ENCODE measurements at regions not wholly inside any gene's neighbourhood (a gene's known extent, or its start where the extent isn't known, plus 50 kb on each side); places are given as distances from the start of the nearest gene placed in this dataset.

DNA sequence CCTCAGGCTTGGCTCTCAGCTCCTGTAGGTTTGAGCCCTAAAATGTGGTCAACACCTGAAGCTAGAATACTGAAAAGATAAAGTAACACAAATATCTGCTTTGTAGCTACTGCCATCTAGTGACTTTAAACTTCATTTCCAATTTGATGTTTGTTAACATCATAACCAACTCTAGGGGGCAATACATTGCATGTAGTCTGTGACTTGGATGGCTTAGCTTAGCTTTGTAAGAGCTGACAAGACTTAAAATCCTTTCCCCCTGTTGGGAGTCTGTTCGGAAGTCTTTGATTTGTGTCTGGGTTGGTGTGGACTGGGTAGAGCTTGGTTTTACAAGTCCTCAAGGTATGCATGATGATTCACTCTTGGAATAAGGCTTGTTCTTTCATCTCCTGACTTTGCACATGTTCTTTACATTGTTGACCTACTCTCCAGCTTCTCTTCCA is 51.7 kb downstream of the SCN11A start:
- no peak overlapping the region for H3K27ac ChIP-seq (ENCODE audit: insufficient read depth in 1 of 2, low read depth in 1 of 2, low read length in 2 of 2, poor library complexity in 1 of 2, severe bottlenecking in 2 of 2)
- H3K9me3 ChIP-seq (ENCODE audit: control extremely low read depth in 1 of 5, control insufficient read depth in 4 of 5, insufficient read depth in 2 of 5, low read depth in 1 of 5, low read length in 4 of 5): no peaks in the 10 kb centered on the region
- ChIA-PET POLR2A (no interaction called here), CTCF (interaction anchor here (0.7 to 3.3 kb wide), 31 partner anchors 9 to 483 kb away, joined by 3 to 32 read pairs (median 3); no protein-coding TSS in a partner anchor)
- DNase-seq: peak; percentile 53 to 75 (median 74)
- 80% methylated on average over 1 of the region's 1 CpG for WGBS (ENCODE audit: insufficient coverage)
- no peaks in the 10 kb centered on the region for H3K4me1 ChIP-seq (ENCODE audit: control extremely low read depth in 1 of 4, control insufficient read depth in 4 of 4, insufficient read depth in 4 of 4, low read length in 3 of 4)
- no peaks in the 10 kb centered on the region for H3K27me3 ChIP-seq (replicated peaks in 2 of 5; ENCODE audit: control insufficient read depth in 4 of 5, insufficient read depth in 5 of 5, low read length in 4 of 5)
- no peak overlapping the region for H3K4me3 ChIP-seq (ENCODE audit: control insufficient read depth in 1 of 7, extremely low read depth in 1 of 7, insufficient read depth in 4 of 7, low read depth in 2 of 7, low read length in 6 of 7)
- H3K36me3 ChIP-seq (ENCODE audit: control insufficient read depth in 4 of 4, insufficient read depth in 4 of 4, low read length in 3 of 4): no peaks in the 10 kb centered on the region

- Histone ChIP-seq H3K4me1 (ENCODE audit: control extremely low read depth in 1 of 4, control insufficient read depth in 4 of 4, insufficient read depth in 4 of 4, low read length in 3 of 4) (no peaks in the 10 kb centered on the region), H3K9me3 (ENCODE audit: control extremely low read depth in 1 of 5, control insufficient read depth in 4 of 5, insufficient read depth in 2 of 5, low read depth in 1 of 5, low read length in 4 of 5) (no peaks in the 10 kb centered on the region), H3K36me3 (ENCODE audit: control insufficient read depth in 4 of 4, insufficient read depth in 4 of 4, low read length in 3 of 4) (no peaks in the 10 kb centered on the region), H3K27me3 (replicated peaks in 2 of 5; ENCODE audit: control insufficient read depth in 4 of 5, insufficient read depth in 5 of 5, low read length in 4 of 5) (peaks cover 0 to 3% (median 0%) of the 10 kb centered on the region in 5 experiments), H3K27ac (ENCODE audit: insufficient read depth in 1 of 2, low read depth in 1 of 2, low read length in 2 of 2, poor library complexity in 1 of 2, severe bottlenecking in 2 of 2) (no peak overlapping the region), H3K4me3 (ENCODE audit: control insufficient read depth in 1 of 7, extremely low read depth in 1 of 7, insufficient read depth in 4 of 7, low read depth in 2 of 7, low read length in 6 of 7) (no peak overlapping the region)
- no peak for DNase-seq
- WGBS (ENCODE audit: insufficient coverage): 100% methylated on average over 2 of the region's 3 CpGs
- POLR2A ChIA-PET: no interaction called here
- CTCF ChIA-PET: interaction anchor here (1.0 to 1.4 kb wide), 3 partner anchors 9 to 351 kb away, joined by 4 to 5 read pairs (median 4); no protein-coding TSS in a partner anchor
Observed at GRCh38 chr3:38998086-38998485, 53.7 kb downstream of the SCN11A start.

- Histone ChIP-seq H3K4me1 (ENCODE audit: control extremely low read depth in 1 of 4, control insufficient read depth in 4 of 4, insufficient read depth in 4 of 4, low read length in 3 of 4) (no peaks in the 10 kb centered on the region), H3K9me3 (ENCODE audit: control extremely low read depth in 1 of 5, control insufficient read depth in 4 of 5, insufficient read depth in 2 of 5, low read depth in 1 of 5, low read length in 4 of 5) (no peaks in the 10 kb centered on the region), H3K27ac (ENCODE audit: insufficient read depth in 1 of 2, low read depth in 1 of 2, low read length in 2 of 2, poor library complexity in 1 of 2, severe bottlenecking in 2 of 2) (no peak overlapping the region), H3K4me3 (ENCODE audit: control insufficient read depth in 1 of 7, extremely low read depth in 1 of 7, insufficient read depth in 4 of 7, low read depth in 2 of 7, low read length in 6 of 7) (no peak overlapping the region), H3K36me3 (ENCODE audit: control insufficient read depth in 4 of 4, insufficient read depth in 4 of 4, low read length in 3 of 4) (no peaks in the 10 kb centered on the region), H3K27me3 (replicated peaks in 2 of 5; ENCODE audit: control insufficient read depth in 4 of 5, insufficient read depth in 5 of 5, low read length in 4 of 5) (peaks cover 0 to 3% (median 0%) of the 10 kb centered on the region in 5 experiments)
- WGBS (ENCODE audit: insufficient coverage): 100% methylated on average over 1 of the region's 1 CpG
- POLR2A ChIA-PET: no interaction called here
- DNase-seq: no peak
- CTCF ChIA-PET: no interaction called here
Observed at GRCh38 chr3:38996193-38996592, 55.6 kb downstream of the SCN11A start.

DNA sequence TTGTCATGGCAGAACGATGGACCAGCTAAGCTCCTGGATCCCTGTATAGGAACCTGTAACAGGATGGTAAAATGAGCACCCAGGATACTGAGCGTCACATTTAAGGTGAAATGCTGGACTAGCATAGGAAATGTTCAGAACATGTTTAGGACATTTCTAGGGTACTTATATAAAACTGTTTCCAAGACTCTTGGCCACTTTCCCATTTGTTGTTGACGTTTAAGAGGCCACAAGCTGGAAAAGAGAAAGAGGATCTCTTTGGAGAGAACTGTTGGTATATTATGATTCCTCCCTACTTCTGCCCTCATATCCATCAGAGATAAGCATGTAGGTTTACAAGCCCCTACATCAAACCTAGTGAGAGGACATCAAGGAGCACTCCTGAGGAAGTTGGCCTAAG is 57.5 kb downstream of the SCN11A start:
- ChIA-PET CTCF (no interaction called here), POLR2A (no interaction called here)
- Histone ChIP-seq H3K27ac (ENCODE audit: insufficient read depth in 1 of 2, low read depth in 1 of 2, low read length in 2 of 2, poor library complexity in 1 of 2, severe bottlenecking in 2 of 2) (no peak overlapping the region), H3K27me3 (replicated peaks in 2 of 5; ENCODE audit: control insufficient read depth in 4 of 5, insufficient read depth in 5 of 5, low read length in 4 of 5) (peaks cover 0 to 3% (median 0%) of the 10 kb centered on the region in 5 experiments), H3K36me3 (ENCODE audit: control insufficient read depth in 4 of 4, insufficient read depth in 4 of 4, low read length in 3 of 4) (no peaks in the 10 kb centered on the region), H3K9me3 (ENCODE audit: control extremely low read depth in 1 of 5, control insufficient read depth in 4 of 5, insufficient read depth in 2 of 5, low read depth in 1 of 5, low read length in 4 of 5) (no peaks in the 10 kb centered on the region), H3K4me1 (ENCODE audit: control extremely low read depth in 1 of 4, control insufficient read depth in 4 of 4, insufficient read depth in 4 of 4, low read length in 3 of 4) (no peaks in the 10 kb centered on the region), H3K4me3 (ENCODE audit: control insufficient read depth in 1 of 7, extremely low read depth in 1 of 7, insufficient read depth in 4 of 7, low read depth in 2 of 7, low read length in 6 of 7) (no peak overlapping the region)
- WGBS (ENCODE audit: insufficient coverage): 100% methylated on average over 2 of the region's 3 CpGs
- no peak for DNase-seq

- Histone ChIP-seq H3K4me3 (ENCODE audit: control insufficient read depth in 1 of 7, extremely low read depth in 1 of 7, insufficient read depth in 4 of 7, low read depth in 2 of 7, low read length in 6 of 7) (no peak overlapping the region), H3K4me1 (ENCODE audit: control extremely low read depth in 1 of 4, control insufficient read depth in 4 of 4, insufficient read depth in 4 of 4, low read length in 3 of 4) (no peaks in the 10 kb centered on the region), H3K36me3 (ENCODE audit: control insufficient read depth in 4 of 4, insufficient read depth in 4 of 4, low read length in 3 of 4) (no peaks in the 10 kb centered on the region), H3K27ac (ENCODE audit: insufficient read depth in 1 of 2, low read depth in 1 of 2, low read length in 2 of 2, poor library complexity in 1 of 2, severe bottlenecking in 2 of 2) (no peak overlapping the region), H3K9me3 (ENCODE audit: control extremely low read depth in 1 of 5, control insufficient read depth in 4 of 5, insufficient read depth in 2 of 5, low read depth in 1 of 5, low read length in 4 of 5) (no peaks in the 10 kb centered on the region), H3K27me3 (replicated peaks in 2 of 5; ENCODE audit: control insufficient read depth in 4 of 5, insufficient read depth in 5 of 5, low read length in 4 of 5) (peaks cover 0 to 7% (median 0%) of the 10 kb centered on the region in 5 experiments)
- WGBS (ENCODE audit: insufficient coverage): 100% methylated on average over 2 of the region's 4 CpGs
- no peak for DNase-seq
- CTCF ChIA-PET: interaction anchor here (0.6 to 2.2 kb wide), 5 partner anchors 12 to 471 kb away, joined by 3 to 8 read pairs (median 3); no protein-coding TSS in a partner anchor
- POLR2A ChIA-PET: no interaction called here
Observed at GRCh38 chr3:38992117-38992760, 59.5 kb downstream of the SCN11A start.

GRCh38 chr3:38990621-38991020 is 61.1 kb downstream of the SCN11A start:
- ChIA-PET POLR2A (no interaction called here), CTCF (interaction anchor here (1.2 kb wide), 1 partner anchor 9 kb away, joined by 3 read pairs; no protein-coding TSS in a partner anchor)
- Histone ChIP-seq H3K9me3 (ENCODE audit: control extremely low read depth in 1 of 5, control insufficient read depth in 4 of 5, insufficient read depth in 2 of 5, low read depth in 1 of 5, low read length in 4 of 5) (no peaks in the 10 kb centered on the region), H3K27me3 (replicated peaks in 2 of 5; ENCODE audit: control insufficient read depth in 4 of 5, insufficient read depth in 5 of 5, low read length in 4 of 5) (peaks cover 0 to 7% (median 0%) of the 10 kb centered on the region in 5 experiments), H3K36me3 (ENCODE audit: control insufficient read depth in 4 of 4, insufficient read depth in 4 of 4, low read length in 3 of 4) (no peaks in the 10 kb centered on the region), H3K4me3 (ENCODE audit: control insufficient read depth in 1 of 7, extremely low read depth in 1 of 7, insufficient read depth in 4 of 7, low read depth in 2 of 7, low read length in 6 of 7) (no peak overlapping the region), H3K4me1 (ENCODE audit: control extremely low read depth in 1 of 4, control insufficient read depth in 4 of 4, insufficient read depth in 4 of 4, low read length in 3 of 4) (no peaks in the 10 kb centered on the region), H3K27ac (ENCODE audit: insufficient read depth in 1 of 2, low read depth in 1 of 2, low read length in 2 of 2, poor library complexity in 1 of 2, severe bottlenecking in 2 of 2) (no peak overlapping the region)
- WGBS (ENCODE audit: insufficient coverage): 100% methylated on average over 1 of the region's 3 CpGs
- no peak for DNase-seq

- Histone ChIP-seq H3K9me3 (ENCODE audit: control extremely low read depth in 1 of 5, control insufficient read depth in 4 of 5, insufficient read depth in 2 of 5, low read depth in 1 of 5, low read length in 4 of 5) (no peaks in the 10 kb centered on the region), H3K36me3 (ENCODE audit: control insufficient read depth in 4 of 4, insufficient read depth in 4 of 4, low read length in 3 of 4) (no peaks in the 10 kb centered on the region), H3K4me1 (ENCODE audit: control extremely low read depth in 1 of 4, control insufficient read depth in 4 of 4, insufficient read depth in 4 of 4, low read length in 3 of 4) (no peaks in the 10 kb centered on the region), H3K27ac (ENCODE audit: insufficient read depth in 1 of 2, low read depth in 1 of 2, low read length in 2 of 2, poor library complexity in 1 of 2, severe bottlenecking in 2 of 2) (no peak overlapping the region), H3K4me3 (ENCODE audit: control insufficient read depth in 1 of 7, extremely low read depth in 1 of 7, insufficient read depth in 4 of 7, low read depth in 2 of 7, low read length in 6 of 7) (no peak overlapping the region), H3K27me3 (replicated peaks in 2 of 5; ENCODE audit: control insufficient read depth in 4 of 5, insufficient read depth in 5 of 5, low read length in 4 of 5) (peaks cover 0 to 7% (median 0%) of the 10 kb centered on the region in 5 experiments)
- CTCF ChIA-PET: interaction anchor here (1.3 kb wide), 1 partner anchor 8 kb away, joined by 4 read pairs; no protein-coding TSS in a partner anchor
- POLR2A ChIA-PET: no interaction called here
- 93% methylated on average over 6 of the region's 7 CpGs for WGBS (ENCODE audit: insufficient coverage)
- DNase-seq: no peak
Observed at GRCh38 chr3:38989917-38990510, 61.7 kb downstream of the SCN11A start.

All from common myeloid progenitor, CD34-positive (primary cell).